ENCODE measurements at regions not wholly inside any gene's neighbourhood (a gene's known extent, or its start where the extent isn't known, plus 50 kb on each side); places are given as distances from the start of the nearest gene placed in this dataset.

- H3K9me3 ChIP-seq (replicated peaks; ENCODE audit: low read length): peaks cover 4% of the 10 kb centered on the region
- no peak overlapping the region for H3K4me2 ChIP-seq (ENCODE audit: low read length)
- no peaks in the 10 kb centered on the region for H3K27me3 ChIP-seq (ENCODE audit: control insufficient read depth, insufficient read depth, low read length)
- no peak overlapping the region for H3K4me3 ChIP-seq (ENCODE audit: low read length)
- H3K9ac ChIP-seq (ENCODE audit: low read depth, low read length): no peak overlapping the region
- H3K36me3 ChIP-seq (ENCODE audit: insufficient read depth, low read length): no peaks in the 10 kb centered on the region
- H3K4me1 ChIP-seq (ENCODE audit: control insufficient read depth, insufficient read depth, low read length): no peaks in the 10 kb centered on the region
Observed at GRCh38 chr18:64337673-64338072, 188.8 kb upstream of the LINC00305 start.

- no peak overlapping the region for H3K4me3 ChIP-seq (ENCODE audit: low read length)
- no peaks in the 10 kb centered on the region for H3K4me1 ChIP-seq (ENCODE audit: control insufficient read depth, insufficient read depth, low read length)
- H3K9ac ChIP-seq (ENCODE audit: low read depth, low read length): no peak overlapping the region
Observed at GRCh38 chr18:64337018-64337417, 188.1 kb upstream of the LINC00305 start.

DNA sequence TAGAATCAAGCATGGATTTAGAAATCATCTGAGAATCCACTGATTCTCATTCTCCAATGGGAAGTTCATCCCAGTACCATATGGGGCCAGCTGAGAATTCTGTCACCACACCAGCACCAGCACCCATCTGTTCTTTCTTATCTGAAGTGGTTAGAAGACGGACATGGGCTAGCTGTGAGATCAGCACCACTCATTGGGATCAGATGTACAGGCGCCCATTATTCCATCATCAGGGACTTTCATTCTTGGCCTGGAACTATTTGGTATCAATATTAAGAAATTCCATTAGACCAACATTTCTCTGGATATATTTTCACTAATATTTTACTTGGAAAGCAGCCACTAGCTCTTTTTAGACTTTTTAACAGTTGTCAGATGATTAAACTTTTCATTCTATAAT lies 185.9 kb upstream of the LINC00305 start:
- H3K9ac ChIP-seq (ENCODE audit: low read depth, low read length): no peak overlapping the region
- H3K4me2 ChIP-seq (ENCODE audit: low read length): no peak overlapping the region
- H3K36me3 ChIP-seq (ENCODE audit: insufficient read depth, low read length): no peaks in the 10 kb centered on the region

More at GRCh38 chr18:64337018-64337417, 188.1 kb upstream of the LINC00305 start:
- H3K36me3 ChIP-seq (ENCODE audit: insufficient read depth, low read length): no peaks in the 10 kb centered on the region
- H3K4me2 ChIP-seq (ENCODE audit: low read length): no peak overlapping the region
- no peaks in the 10 kb centered on the region for H3K27me3 ChIP-seq (ENCODE audit: control insufficient read depth, insufficient read depth, low read length)
- peaks cover 4% of the 10 kb centered on the region for H3K9me3 ChIP-seq (replicated peaks; ENCODE audit: low read length)

DNA sequence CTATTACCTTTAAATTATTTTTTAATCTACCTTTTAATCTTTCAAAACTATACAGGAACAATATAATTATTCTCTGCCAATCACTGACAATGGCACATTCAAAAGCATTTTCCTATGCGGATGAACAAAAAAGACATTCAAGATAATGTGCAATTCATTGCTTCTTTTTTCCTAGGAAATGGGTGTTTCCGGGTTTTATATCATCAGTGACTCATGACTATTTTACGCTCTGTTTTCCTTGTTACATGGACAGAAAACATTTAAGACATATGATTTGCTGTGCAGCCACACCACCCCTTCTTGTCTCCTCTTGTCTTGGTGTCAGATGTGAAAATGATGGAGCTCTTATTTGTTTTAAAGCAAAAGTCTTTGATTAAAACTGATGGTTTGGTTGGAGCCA lies 184.7 kb upstream of the LINC00305 start:
- Histone ChIP-seq H3K9ac (ENCODE audit: low read depth, low read length) (no peak overlapping the region), H3K4me1 (ENCODE audit: control insufficient read depth, insufficient read depth, low read length) (no peaks in the 10 kb centered on the region), H3K9me3 (replicated peaks; ENCODE audit: low read length) (peaks cover 4% of the 10 kb centered on the region), H3K4me2 (ENCODE audit: low read length) (no peak overlapping the region), H3K4me3 (ENCODE audit: low read length) (no peak overlapping the region), H3K27me3 (ENCODE audit: control insufficient read depth, insufficient read depth, low read length) (no peaks in the 10 kb centered on the region), H3K36me3 (ENCODE audit: insufficient read depth, low read length) (no peaks in the 10 kb centered on the region)

More for the DNA sequence above, 185.9 kb upstream of the LINC00305 start:
- Histone ChIP-seq H3K27me3 (ENCODE audit: control insufficient read depth, insufficient read depth, low read length) (no peaks in the 10 kb centered on the region), H3K4me1 (ENCODE audit: control insufficient read depth, insufficient read depth, low read length) (no peaks in the 10 kb centered on the region), H3K4me3 (ENCODE audit: low read length) (no peak overlapping the region), H3K9me3 (replicated peaks; ENCODE audit: low read length) (peaks cover 4% of the 10 kb centered on the region)

- Histone ChIP-seq H3K9ac (ENCODE audit: low read depth, low read length) (no peak overlapping the region), H3K4me2 (ENCODE audit: low read length) (no peak overlapping the region)
Observed at GRCh38 chr18:64332835-64333234, 183.9 kb upstream of the LINC00305 start.

DNA sequence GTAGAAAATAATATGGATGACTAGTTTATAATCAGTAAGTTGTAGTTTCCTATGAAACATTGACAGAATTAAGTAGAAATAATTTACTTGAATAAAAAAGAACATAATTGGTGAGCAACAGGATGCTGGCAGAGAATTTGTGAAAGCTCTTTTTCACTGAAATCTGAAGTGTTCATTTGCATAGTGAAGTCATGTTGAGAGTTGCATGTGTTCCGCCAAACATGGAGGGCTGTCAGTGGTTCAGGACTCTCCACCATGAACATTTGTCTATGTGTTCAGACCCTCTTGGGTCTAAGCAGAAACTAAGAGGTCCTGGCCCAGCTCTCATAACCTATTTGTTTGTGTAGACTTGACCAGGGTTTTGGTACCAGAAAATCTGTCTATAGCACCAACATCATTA lies 182.5 kb upstream of the LINC00305 start:
- no peak overlapping the region for H3K4me2 ChIP-seq (ENCODE audit: low read length)
- no peak overlapping the region for H3K9ac ChIP-seq (ENCODE audit: low read depth, low read length)
- H3K27me3 ChIP-seq (ENCODE audit: control insufficient read depth, insufficient read depth, low read length): no peaks in the 10 kb centered on the region
- H3K4me1 ChIP-seq (ENCODE audit: control insufficient read depth, insufficient read depth, low read length): no peaks in the 10 kb centered on the region
- peaks cover 4% of the 10 kb centered on the region for H3K9me3 ChIP-seq (replicated peaks; ENCODE audit: low read length)
- no peaks in the 10 kb centered on the region for H3K36me3 ChIP-seq (ENCODE audit: insufficient read depth, low read length)
- H3K4me3 ChIP-seq (ENCODE audit: low read length): no peak overlapping the region

More at GRCh38 chr18:64332835-64333234, 183.9 kb upstream of the LINC00305 start:
- Histone ChIP-seq H3K9me3 (replicated peaks; ENCODE audit: low read length) (peaks cover 4% of the 10 kb centered on the region), H3K4me1 (ENCODE audit: control insufficient read depth, insufficient read depth, low read length) (no peaks in the 10 kb centered on the region), H3K27me3 (ENCODE audit: control insufficient read depth, insufficient read depth, low read length) (no peaks in the 10 kb centered on the region), H3K4me3 (ENCODE audit: low read length) (no peak overlapping the region), H3K36me3 (ENCODE audit: insufficient read depth, low read length) (no peaks in the 10 kb centered on the region)

- H3K9me3 ChIP-seq (replicated peaks; ENCODE audit: low read length): peaks cover 4% of the 10 kb centered on the region
- H3K4me3 ChIP-seq (ENCODE audit: low read length): no peak overlapping the region
- no peak overlapping the region for H3K4me2 ChIP-seq (ENCODE audit: low read length)
- no peaks in the 10 kb centered on the region for H3K36me3 ChIP-seq (ENCODE audit: insufficient read depth, low read length)
- no peak overlapping the region for H3K9ac ChIP-seq (ENCODE audit: low read depth, low read length)
- no peaks in the 10 kb centered on the region for H3K4me1 ChIP-seq (ENCODE audit: control insufficient read depth, insufficient read depth, low read length)
- H3K27me3 ChIP-seq (ENCODE audit: control insufficient read depth, insufficient read depth, low read length): no peaks in the 10 kb centered on the region
Observed at GRCh38 chr18:64330931-64331330, 182.0 kb upstream of the LINC00305 start.

DNA sequence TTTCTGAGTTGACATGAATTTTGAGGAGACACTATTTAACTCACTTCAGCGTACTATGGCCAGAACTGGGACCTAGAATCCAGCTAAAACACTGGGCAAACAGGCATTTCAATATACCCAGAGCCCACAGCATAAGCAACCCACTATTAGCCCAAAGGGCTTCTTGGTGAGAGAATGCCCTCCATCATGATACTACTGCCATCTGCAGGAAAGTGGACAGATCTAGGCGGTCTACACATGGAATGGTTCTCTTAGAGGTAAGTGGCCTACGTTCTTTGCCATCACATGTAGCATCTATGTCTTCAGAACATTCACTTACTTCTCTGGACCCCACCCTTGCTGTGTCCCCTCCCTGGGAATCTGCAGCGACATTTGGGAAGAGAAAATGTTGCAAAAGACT lies 181.3 kb upstream of the LINC00305 start:
- Histone ChIP-seq H3K4me3 (ENCODE audit: low read length) (no peak overlapping the region), H3K4me2 (ENCODE audit: low read length) (no peak overlapping the region), H3K27me3 (ENCODE audit: control insufficient read depth, insufficient read depth, low read length) (no peaks in the 10 kb centered on the region), H3K36me3 (ENCODE audit: insufficient read depth, low read length) (no peaks in the 10 kb centered on the region), H3K9me3 (replicated peaks; ENCODE audit: low read length) (no peaks in the 10 kb centered on the region), H3K4me1 (ENCODE audit: control insufficient read depth, insufficient read depth, low read length) (no peaks in the 10 kb centered on the region), H3K9ac (ENCODE audit: low read depth, low read length) (no peak overlapping the region)

- Histone ChIP-seq H3K27me3 (ENCODE audit: control insufficient read depth, insufficient read depth, low read length) (no peaks in the 10 kb centered on the region), H3K36me3 (ENCODE audit: insufficient read depth, low read length) (no peaks in the 10 kb centered on the region), H3K4me1 (ENCODE audit: control insufficient read depth, insufficient read depth, low read length) (no peaks in the 10 kb centered on the region), H3K4me2 (ENCODE audit: low read length) (no peak overlapping the region), H3K9ac (ENCODE audit: low read depth, low read length) (no peak overlapping the region), H3K9me3 (replicated peaks; ENCODE audit: low read length) (no peaks in the 10 kb centered on the region), H3K4me3 (ENCODE audit: low read length) (no peak overlapping the region)
Observed at GRCh38 chr18:64322189-64322588, 173.3 kb upstream of the LINC00305 start.

DNA sequence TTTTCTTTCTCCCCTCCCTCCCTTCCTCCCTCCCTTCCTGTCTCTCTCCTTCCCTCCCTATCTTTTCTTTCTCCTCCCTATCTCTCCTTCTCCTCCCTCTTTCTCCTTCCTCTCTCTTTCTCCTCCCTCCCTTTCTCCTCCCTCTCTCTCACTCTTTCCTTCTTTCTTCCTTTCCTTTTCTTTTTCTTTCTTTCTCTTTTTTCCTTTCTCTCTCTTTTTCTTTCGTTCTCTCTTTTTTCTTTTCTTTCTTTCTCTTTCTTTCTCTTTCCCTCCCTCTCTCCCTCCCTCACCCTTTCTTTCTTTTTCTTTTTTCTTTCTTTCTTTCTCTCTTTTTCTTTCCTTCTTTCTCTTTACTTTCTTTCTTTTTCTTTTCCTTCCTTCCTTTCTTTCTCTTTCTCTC lies 169.7 kb upstream of the LINC00305 start:
- no peak overlapping the region for H3K4me2 ChIP-seq (ENCODE audit: low read length)
- H3K4me3 ChIP-seq (ENCODE audit: low read length): no peak overlapping the region
- H3K9ac ChIP-seq (ENCODE audit: low read depth, low read length): no peak overlapping the region
- H3K4me1 ChIP-seq (ENCODE audit: control insufficient read depth, insufficient read depth, low read length): no peaks in the 10 kb centered on the region
- H3K9me3 ChIP-seq (replicated peaks; ENCODE audit: low read length): no peaks in the 10 kb centered on the region
- no peaks in the 10 kb centered on the region for H3K36me3 ChIP-seq (ENCODE audit: insufficient read depth, low read length)
- no peaks in the 10 kb centered on the region for H3K27me3 ChIP-seq (ENCODE audit: control insufficient read depth, insufficient read depth, low read length)

- H3K9ac ChIP-seq (ENCODE audit: low read depth, low read length): no peak overlapping the region
- no peak overlapping the region for H3K4me3 ChIP-seq (ENCODE audit: low read length)
- H3K4me2 ChIP-seq (ENCODE audit: low read length): no peak overlapping the region
- H3K27me3 ChIP-seq (ENCODE audit: control insufficient read depth, insufficient read depth, low read length): no peaks in the 10 kb centered on the region
- no peaks in the 10 kb centered on the region for H3K36me3 ChIP-seq (ENCODE audit: insufficient read depth, low read length)
- no peaks in the 10 kb centered on the region for H3K9me3 ChIP-seq (replicated peaks; ENCODE audit: low read length)
- H3K4me1 ChIP-seq (ENCODE audit: control insufficient read depth, insufficient read depth, low read length): no peaks in the 10 kb centered on the region
Observed at GRCh38 chr18:64311859-64312258, 163.0 kb upstream of the LINC00305 start.

DNA sequence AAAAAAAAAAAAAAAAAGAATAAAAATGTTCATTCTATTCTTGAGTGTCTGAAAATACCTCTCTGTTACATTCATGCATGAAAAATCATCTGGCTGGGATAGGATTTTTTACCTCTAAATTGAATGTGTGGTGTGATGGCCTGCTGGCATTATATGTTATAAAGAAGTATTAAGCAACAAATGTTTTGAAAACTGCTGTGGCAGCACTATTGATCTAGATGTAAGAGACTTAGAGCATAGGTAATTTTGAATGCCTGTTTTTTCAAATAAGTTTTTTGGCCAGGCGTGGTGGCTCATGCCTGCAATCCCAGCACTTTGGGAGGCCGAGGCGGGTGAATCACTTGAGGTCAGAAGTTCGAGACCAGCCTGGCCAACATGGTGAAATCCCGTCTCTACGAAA lies 147.0 kb upstream of the LINC00305 start:
- Histone ChIP-seq H3K4me3 (ENCODE audit: low read length) (no peak overlapping the region), H3K9ac (ENCODE audit: low read depth, low read length) (no peak overlapping the region), H3K4me2 (ENCODE audit: low read length) (no peak overlapping the region), H3K36me3 (ENCODE audit: insufficient read depth, low read length) (no peaks in the 10 kb centered on the region), H3K27me3 (ENCODE audit: control insufficient read depth, insufficient read depth, low read length) (no peaks in the 10 kb centered on the region), H3K4me1 (ENCODE audit: control insufficient read depth, insufficient read depth, low read length) (no peaks in the 10 kb centered on the region), H3K9me3 (replicated peaks; ENCODE audit: low read length) (peaks cover 8% of the 10 kb centered on the region)
